PFSK-1 (cell line): ENCODE measurements at regions not wholly inside any gene's neighbourhood (a gene's known extent, or its start where the extent isn't known, plus 50 kb on each side); places are given as distances from the start of the nearest gene placed in this dataset.

Source experiments
- FOXP2 ChIP-seq: optimal IDR thresholded peaks from 2 replicates; pipeline ENCODE3; 2011; ENCODE audit warnings: borderline replicate concordance, control low read depth, inconsistent platforms; ENCODE audit not compliant: insufficient read depth; ENCODE audit errors: extremely low read length, extremely low read depth
- POLR2AphosphoS5 ChIP-seq: IDR thresholded peaks from 2 replicates; pipeline ENCODE4 v1.6.1; 2012; ENCODE audit warnings: low read depth, mild to moderate bottlenecking, control low read depth, low read length, moderate library complexity
- REST ChIP-seq, 2 experiments: IDR thresholded peaks; 2 replicates each; pipeline versions ENCODE4 v1.6.1 to v1.8.0; 2011 to 2012; ENCODE audit warnings: low read depth in 2 of 2, low read length in 2 of 2, control low read depth in 1 of 2, inconsistent platforms in 1 of 2, mild to moderate bottlenecking in 1 of 2, moderate library complexity in 1 of 2; ENCODE audit not compliant: insufficient read depth in 1 of 2
- SIN3A ChIP-seq: IDR thresholded peaks from 2 replicates; pipeline ENCODE4 v1.6.1; 2012; ENCODE audit warnings: mild to moderate bottlenecking, low read length, moderate library complexity, borderline replicate concordance; ENCODE audit not compliant: insufficient read depth
- TAF1 ChIP-seq: IDR thresholded peaks from 2 replicates; pipeline ENCODE4 v1.6.1; 2012; ENCODE audit warnings: low read length, control low read depth, borderline replicate concordance; ENCODE audit not compliant: insufficient read depth

DNA sequence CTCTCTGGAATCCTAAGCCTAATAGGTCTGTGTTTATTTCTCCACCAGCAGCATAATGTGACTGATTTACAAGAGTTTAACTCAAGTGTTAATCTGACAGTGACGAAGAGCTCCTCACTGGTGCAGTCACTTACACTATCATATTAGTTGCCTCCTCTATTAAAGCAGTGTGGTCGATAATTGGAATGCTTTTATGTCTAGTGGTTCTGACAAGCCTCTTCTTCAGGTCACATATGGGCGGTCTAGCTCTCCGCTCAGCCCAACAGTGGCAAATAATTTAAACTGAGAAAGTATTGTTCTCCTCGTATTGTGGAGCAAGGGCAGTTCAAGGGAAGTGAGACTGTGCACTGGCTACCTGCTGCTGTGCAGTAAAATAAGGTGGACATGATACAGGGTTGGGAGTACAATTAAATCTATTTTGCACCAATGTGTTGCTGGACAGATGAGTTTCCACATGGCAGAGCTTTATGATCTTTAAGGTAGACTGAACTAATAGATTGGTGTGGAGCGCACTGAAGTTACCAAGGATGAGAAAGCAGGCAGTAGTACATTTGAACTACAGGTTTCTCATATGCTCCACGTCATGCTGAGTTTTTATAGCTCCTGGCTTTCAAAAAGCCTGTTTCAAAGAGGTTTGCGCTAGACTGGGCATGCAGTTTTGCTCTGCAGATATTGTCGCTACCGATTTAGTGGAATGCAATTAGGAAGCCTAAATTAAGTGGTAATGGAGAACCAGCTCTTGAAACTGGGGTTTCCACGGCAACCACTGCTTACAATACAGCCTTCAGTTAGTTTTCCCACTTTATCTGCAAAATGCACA, 151.7 kb upstream of the POU3F3 start:
- TF ChIP-seq FOXP2 (no peak), TAF1 (no peak), SIN3A (no peak), POLR2AphosphoS5 (no peak), REST (IDR thresholded peaks at IDR 0.05; ENCODE audit: insufficient read depth in 1 of 2, low read depth in 2 of 2, low read length in 2 of 2) (no peak)

DNA sequence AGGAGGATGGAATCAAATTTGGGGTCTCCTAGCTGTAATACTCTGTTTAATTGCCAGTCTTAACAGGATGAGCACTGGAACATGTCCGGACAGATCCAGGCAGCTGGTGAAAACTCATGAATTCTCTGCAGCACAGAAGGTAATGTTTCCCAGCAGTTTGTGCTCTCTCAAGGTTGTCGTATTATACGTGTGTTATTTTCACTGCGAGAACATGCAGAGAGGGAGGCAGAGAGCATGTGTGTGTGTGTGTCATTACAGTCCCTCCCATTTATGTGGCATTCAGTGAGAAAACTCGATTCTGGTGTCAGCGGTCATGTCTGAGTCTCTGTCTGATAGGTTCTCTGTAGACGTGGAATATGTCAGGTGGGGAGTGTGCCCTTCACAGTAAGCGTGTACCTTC, 150.2 kb upstream of the POU3F3 start:
- no peak for TF ChIP-seq SIN3A
- TF ChIP-seq FOXP2, result no peak
- TF ChIP-seq POLR2AphosphoS5, result no peak
- no peak for TF ChIP-seq TAF1
- no peak for TF ChIP-seq REST (IDR thresholded peaks at IDR 0.05; ENCODE audit: insufficient read depth in 1 of 2, low read depth in 2 of 2, low read length in 2 of 2)

DNA sequence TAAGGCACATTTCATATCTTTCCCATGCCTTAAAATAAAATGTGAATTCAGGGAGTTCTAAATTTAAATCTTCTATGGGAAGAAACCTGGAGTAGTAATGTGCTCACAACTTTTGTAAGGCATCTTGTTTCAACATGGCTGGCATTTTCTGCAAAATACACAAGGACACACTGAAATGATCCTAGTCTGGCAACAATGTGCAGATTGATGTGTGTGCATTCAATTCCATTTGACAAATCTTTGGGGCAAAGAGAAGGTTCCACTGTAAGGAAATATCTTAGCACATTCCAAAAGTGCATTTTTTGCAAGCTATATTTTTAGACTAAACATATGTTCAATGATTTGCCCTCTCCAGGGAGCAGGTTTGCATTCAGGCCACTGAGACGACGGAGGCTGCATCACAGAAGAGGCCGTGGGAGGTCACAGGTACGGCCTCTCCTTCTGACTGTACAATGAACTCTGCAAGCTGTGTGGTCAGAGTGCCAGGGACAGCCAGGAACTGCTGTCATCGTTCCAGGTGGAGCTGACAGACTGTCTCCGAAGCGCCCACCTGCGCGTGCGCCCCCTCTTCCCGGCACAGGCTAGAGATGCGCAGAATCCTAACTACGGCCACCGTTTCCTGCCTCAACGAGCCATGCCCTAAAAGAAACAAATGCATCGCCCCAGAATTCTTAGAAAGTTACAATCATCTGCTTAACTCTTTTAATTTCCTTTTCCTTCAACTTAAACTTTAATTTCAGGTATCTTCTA, 149.2 kb upstream of the POU3F3 start:
- TF ChIP-seq REST (IDR thresholded peaks at IDR 0.05; ENCODE audit: insufficient read depth in 1 of 2, low read depth in 2 of 2, low read length in 2 of 2) (no peak), FOXP2 (no peak), SIN3A (no peak), TAF1 (no peak), POLR2AphosphoS5 (no peak)

- TF ChIP-seq POLR2AphosphoS5, result no peak
- no peak for TF ChIP-seq REST (IDR thresholded peaks at IDR 0.05; ENCODE audit: insufficient read depth in 1 of 2, low read depth in 2 of 2, low read length in 2 of 2)
- no peak for TF ChIP-seq TAF1
- no peak for TF ChIP-seq SIN3A
- TF ChIP-seq FOXP2, result no peak
Observed at GRCh38 chr2:104707056-104707455, 146.9 kb upstream of the POU3F3 start.
